OCI-LY7 (cell line): ENCODE measurements at regions not wholly inside any gene's neighbourhood (a gene's known extent, or its start where the extent isn't known, plus 50 kb on each side); places are given as distances from the start of the nearest gene placed in this dataset.

Experiments used
- BruUV-seq: library from RNA; stranded (reverse); fragments of 400-500 nt; replicated peaks from 2 replicates; lab custom pipeline; 2021; lab: Mats Ljungman, UMichigan
- CTCF ChIA-PET: fragments of 300-600 bp; sonication (Branson Sonifier 250); formaldehyde crosslinking; loops from one replicate; lab custom pipeline; 2022; ENCODE audit warnings: antibody characterized with exemption; ENCODE audit not compliant: unreplicated experiment; lab: Charles Lee
- POLR2A ChIA-PET: fragments of 300-600 bp; sonication (Branson Sonifier 250); formaldehyde crosslinking; loops from one replicate; lab custom pipeline; 2022; ENCODE audit warnings: antibody characterized with exemption; lab: Charles Lee
- DNase-seq: peaks from one replicate; pipeline ENCODE4 v3.0.0-alpha.2; 2015; ENCODE audit warnings: low spot score
- H2AFZ ChIP-seq: fragments of 200-600 bp; sonication (generic), shearing (Covaris generic); 2 replicates; pipeline ENCODE4 v1.6.1; 2014; ENCODE audit warnings: mild to moderate bottlenecking, antibody characterized with exemption, low read length, moderate library complexity
- H3K27ac ChIP-seq: fragments of 200-600 bp; sonication (generic); 2 replicates; pipeline ENCODE4 v1.5.1; 2014; ENCODE audit warnings: mixed run types, low read depth, mild to moderate bottlenecking, moderate library complexity, low read length, inconsistent platforms; ENCODE audit not compliant: poor library complexity, severe bottlenecking
- H3K36me3 ChIP-seq: fragments of 200-600 bp; sonication (generic); 2 replicates; pipeline ENCODE4 v1.6.1; 2014; ENCODE audit warnings: mild to moderate bottlenecking, antibody characterized with exemption, low read length, moderate library complexity, mixed read lengths; ENCODE audit not compliant: insufficient read depth
- H3K4me1 ChIP-seq: fragments of 200-600 bp; sonication (generic); 2 replicates; pipeline ENCODE4 v1.5.1; 2014; ENCODE audit warnings: mild to moderate bottlenecking, low read length; ENCODE audit not compliant: insufficient read depth, poor library complexity, severe bottlenecking
- H3K4me2 ChIP-seq: fragments of 200-600 bp; sonication (generic); 2 replicates; pipeline ENCODE4 v1.6.1; 2014; ENCODE audit warnings: mild to moderate bottlenecking, low read length
- H3K4me3 ChIP-seq: fragments of 200-600 bp; sonication (generic); 2 replicates; pipeline ENCODE4 v1.5.1; 2014; ENCODE audit warnings: mild to moderate bottlenecking, low read depth, low read length; ENCODE audit not compliant: poor library complexity, severe bottlenecking
- H3K79me2 ChIP-seq: fragments of 200-600 bp; sonication (generic); 2 replicates; pipeline ENCODE4 v1.6.1; 2016; ENCODE audit warnings: low read depth, mild to moderate bottlenecking, low read length, moderate library complexity, mixed read lengths; ENCODE audit not compliant: insufficient read depth
- H3K9me2 ChIP-seq: fragments of 200-600 bp; sonication (generic); 2 replicates; pipeline ENCODE4 v1.6.1; 2016; ENCODE audit warnings: mild to moderate bottlenecking, low read length, mixed read lengths; ENCODE audit not compliant: insufficient read depth
- H3K9me3 ChIP-seq: fragments of 200-600 bp; sonication (generic); 2 replicates; pipeline ENCODE4 v1.6.1; 2014; ENCODE audit warnings: mild to moderate bottlenecking, mixed run types, low read length, mixed read lengths
- H4K20me1 ChIP-seq: fragments of 200-600 bp; sonication (generic); 2 replicates; pipeline ENCODE4 v1.6.1; 2014; ENCODE audit warnings: mild to moderate bottlenecking, antibody characterized with exemption, low read length, moderate library complexity, mixed read lengths; ENCODE audit not compliant: insufficient read depth
- CTCF ChIP-seq: fragments of 200-600 bp; sonication (generic); conservative IDR thresholded peaks from 2 replicates; pipeline ENCODE4 v1.5.1; 2014; ENCODE audit warnings: mild to moderate bottlenecking, antibody characterized with exemption, low read length, moderate library complexity, mixed read lengths
- EZH2phosphoT487 ChIP-seq: fragments of 200-600 bp; sonication (generic); IDR thresholded peaks from 2 replicates; pipeline ENCODE4 v1.6.1; 2018; ENCODE audit warnings: low read depth, borderline replicate concordance, mild to moderate bottlenecking, mixed run types, antibody characterized with exemption, low read length, moderate library complexity, mixed read lengths
- intact Hi-C: fragments of 100-400 bp; cut with micrococcal nuclease; formaldehyde crosslinking; loops from one replicate; pipeline ENCODE4 v1.10.0; 2022; ENCODE audit not compliant: unreplicated experiment

DNA sequence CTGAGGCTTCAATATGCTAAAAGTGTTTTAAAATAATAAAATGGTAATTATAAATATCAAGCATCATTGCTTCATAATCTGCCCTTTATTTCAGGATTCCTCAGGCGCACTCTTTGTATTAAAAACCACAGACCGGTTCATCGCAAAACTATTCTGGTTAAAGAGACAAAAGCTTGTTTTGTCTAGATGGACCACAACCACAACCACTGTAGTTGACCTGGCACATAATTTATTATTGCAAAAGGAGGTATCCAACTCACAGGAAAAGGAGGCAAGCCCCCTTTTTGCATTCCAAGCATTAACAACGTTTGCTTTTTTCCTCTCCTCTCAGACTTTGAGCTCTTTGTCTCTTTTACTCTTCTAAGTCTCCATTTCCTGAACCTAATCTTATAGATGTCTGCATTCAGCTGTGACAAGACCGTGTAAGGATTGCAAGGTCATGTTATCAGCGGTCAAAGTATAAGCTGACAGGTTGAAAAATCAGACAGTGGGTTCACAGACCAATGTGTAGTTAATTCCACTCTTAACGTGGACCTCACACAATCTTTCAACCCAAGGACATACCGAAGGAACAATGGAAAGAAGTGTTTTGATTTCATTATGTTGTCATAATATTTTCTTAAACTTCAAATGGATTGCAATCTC is 1057.6 kb downstream of the GALC start:
- TF ChIP-seq EZH2phosphoT487, result no peak
- H2AFZ ChIP-seq, result no peak overlapping the region
- H3K79me2 ChIP-seq, result no peaks in the 10 kb centered on the region
- BruUV-seq, result no TSS peak
- H3K9me3 ChIP-seq, result no peaks in the 10 kb centered on the region
- H3K9me2 ChIP-seq, result no peaks in the 10 kb centered on the region
- no peaks in the 10 kb centered on the region for H3K4me1 ChIP-seq
- DNase-seq, result no peak
- intact Hi-C loops, result no loop called here
- H4K20me1 ChIP-seq, result no peaks in the 10 kb centered on the region
- no peaks in the 10 kb centered on the region for H3K36me3 ChIP-seq
- CTCF ChIA-PET, result no interaction called here
- POLR2A ChIA-PET, result interaction anchor here (0.6 to 1.2 kb wide), 3 partner anchors 39 to 605 kb away, joined by 3 read pairs; no protein-coding TSS in a partner anchor
- no peak overlapping the region for H3K4me3 ChIP-seq
- H3K4me2 ChIP-seq, result no peak overlapping the region
- no peak overlapping the region for H3K27ac ChIP-seq

DNA sequence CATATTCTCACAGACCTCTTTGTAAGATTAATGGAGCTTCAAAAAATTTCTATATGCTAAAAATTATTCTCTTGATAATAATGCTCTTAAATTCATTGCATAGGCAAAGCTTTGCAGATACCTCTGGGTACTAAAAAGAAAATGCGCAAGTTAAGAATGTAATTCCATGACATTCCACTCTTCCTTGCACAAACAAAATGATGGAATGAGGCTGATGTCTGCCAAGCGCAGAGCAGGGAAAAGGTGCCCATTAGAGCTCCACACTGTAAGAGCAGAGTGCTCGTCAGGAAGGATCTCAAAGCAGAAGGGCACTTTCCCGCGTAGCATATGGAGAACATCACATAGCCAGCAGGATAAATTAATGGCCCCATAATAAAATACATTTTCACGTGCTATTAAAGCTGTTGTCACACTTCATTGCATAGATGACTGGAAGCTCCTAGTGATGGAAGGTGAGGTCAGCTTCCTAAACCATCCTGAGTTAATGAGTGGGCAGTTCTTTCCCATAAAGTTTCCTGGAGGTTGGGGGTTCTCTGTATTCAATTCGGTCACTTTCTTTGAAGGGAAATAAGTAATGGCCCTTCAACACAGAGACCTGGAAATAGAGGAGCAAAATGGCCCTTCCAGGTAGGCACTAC is 1058.9 kb downstream of the GALC start:
- POLR2A ChIA-PET, result interaction anchor here (0.7 to 1.2 kb wide), 3 partner anchors 16 to 478 kb away, joined by 3 to 4 read pairs (median 3); no protein-coding TSS in a partner anchor
- Histone ChIP-seq H4K20me1 (no peaks in the 10 kb centered on the region), H3K27ac (no peak overlapping the region), H3K79me2 (no peaks in the 10 kb centered on the region), H2AFZ (no peak overlapping the region), H3K36me3 (no peaks in the 10 kb centered on the region), H3K4me1 (no peaks in the 10 kb centered on the region), H3K9me2 (no peaks in the 10 kb centered on the region), H3K9me3 (no peaks in the 10 kb centered on the region), H3K4me3 (no peak overlapping the region), H3K4me2 (no peak overlapping the region)
- CTCF ChIA-PET, result interaction anchor here (1.3 kb wide), 1 partner anchor 8 kb away, joined by 3 read pairs; no protein-coding TSS in a partner anchor
- no peak for DNase-seq
- no peak for TF ChIP-seq EZH2phosphoT487
- TF ChIP-seq CTCF, result no peak
- intact Hi-C loops, result no loop called here
- no TSS peak for BruUV-seq

DNA sequence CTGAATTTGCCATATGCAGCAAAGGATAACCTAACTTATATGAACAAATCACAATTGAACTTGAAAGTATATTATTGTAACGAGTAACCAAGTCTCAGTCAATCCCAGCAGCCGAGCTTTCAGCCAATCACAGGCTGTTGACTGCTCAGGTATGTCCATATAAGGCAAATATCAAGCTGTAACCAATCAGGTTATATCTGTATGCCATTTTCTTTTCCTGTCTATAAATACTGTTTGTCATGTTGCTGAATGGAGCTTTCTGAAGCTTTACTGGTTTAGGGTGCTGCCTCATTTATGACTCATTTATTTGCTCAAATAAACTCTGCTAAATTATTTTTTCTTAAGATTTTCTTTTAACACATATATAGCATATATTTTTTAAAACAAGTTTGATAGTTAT is 1059.5 kb downstream of the GALC start:
- no peaks in the 10 kb centered on the region for H3K4me1 ChIP-seq
- H3K9me3 ChIP-seq, result no peaks in the 10 kb centered on the region
- no peaks in the 10 kb centered on the region for H3K36me3 ChIP-seq
- no peak overlapping the region for H2AFZ ChIP-seq
- TF ChIP-seq EZH2phosphoT487 (no peak), CTCF (no peak)
- no peak for DNase-seq
- no peak overlapping the region for H3K4me2 ChIP-seq
- POLR2A ChIA-PET, result interaction anchor here (0.7 to 1.2 kb wide), 3 partner anchors 16 to 479 kb away, joined by 3 to 4 read pairs (median 3); no protein-coding TSS in a partner anchor
- intact Hi-C loops, result no loop called here
- H4K20me1 ChIP-seq, result no peaks in the 10 kb centered on the region
- no peaks in the 10 kb centered on the region for H3K9me2 ChIP-seq
- no peak overlapping the region for H3K27ac ChIP-seq
- H3K4me3 ChIP-seq, result no peak overlapping the region
- CTCF ChIA-PET, result interaction anchor here (1.3 kb wide), 1 partner anchor 9 kb away, joined by 3 read pairs; no protein-coding TSS in a partner anchor
- no TSS peak for BruUV-seq
- no peaks in the 10 kb centered on the region for H3K79me2 ChIP-seq
